ENCODE measurements at regions not wholly inside any gene's neighbourhood (a gene's known extent, or its start where the extent isn't known, plus 50 kb on each side); places are given as distances from the start of the nearest gene placed in this dataset.
A peak's percentile ranks its signal among the peaks of the same experiment; 100 is the strongest.

- no peak for DNase-seq (ENCODE audit: low spot score)
- no peak for ATAC-seq
Measured at GRCh38 chr5:93887678-93888077, 146.3 kb upstream of the POU5F2 start.

- peak; percentile 27 for ATAC-seq
- DNase-seq (ENCODE audit: low spot score): no peak
Measured at GRCh38 chr5:93886917-93887361, 145.5 kb upstream of the POU5F2 start.

- ATAC-seq: peak; percentile 36
- no peak for DNase-seq (ENCODE audit: low spot score)
Measured at GRCh38 chr5:93886098-93886806, 144.9 kb upstream of the POU5F2 start.

GRCh38 chr5:93884254-93884653 is 142.9 kb upstream of the POU5F2 start:
- ATAC-seq (no peak), DNase-seq (ENCODE audit: low spot score) (no peak)

GRCh38 chr5:93883459-93883858 is 142.1 kb upstream of the POU5F2 start:
- ATAC-seq: no peak
- no peak for DNase-seq (ENCODE audit: low spot score)

- no peak for ATAC-seq
Measured at GRCh38 chr5:93875693-93876092, 134.3 kb upstream of the POU5F2 start.

GRCh38 chr5:93874491-93874890 is 133.1 kb upstream of the POU5F2 start:
- ATAC-seq (no peak), DNase-seq (ENCODE audit: low spot score) (no peak)

More at GRCh38 chr5:93875693-93876092, 134.3 kb upstream of the POU5F2 start:
- DNase-seq (ENCODE audit: low spot score): no peak

GRCh38 chr5:93874080-93874479 is 132.7 kb upstream of the POU5F2 start:
- ATAC-seq: no peak
- DNase-seq (ENCODE audit: low spot score): no peak

GRCh38 chr5:93873211-93873736 is 131.9 kb upstream of the POU5F2 start:
- ATAC-seq (no peak), DNase-seq (ENCODE audit: low spot score) (no peak)

GRCh38 chr5:93870649-93871048 is 129.2 kb upstream of the POU5F2 start:
- ATAC-seq: no peak
- DNase-seq (ENCODE audit: low spot score): no peak

GRCh38 chr5:93868851-93869250 is 127.5 kb upstream of the POU5F2 start:
- DNase-seq (ENCODE audit: low spot score) (no peak), ATAC-seq (no peak)

GRCh38 chr5:93850311-93850710 is 108.9 kb upstream of the POU5F2 start:
- ATAC-seq: no peak
- DNase-seq (ENCODE audit: low spot score): no peak

- DNase-seq (ENCODE audit: low spot score): no peak
- no peak for ATAC-seq
Measured at GRCh38 chr5:93845376-93845775, 104.0 kb upstream of the POU5F2 start.

GRCh38 chr5:93831449-93831848 is 90.0 kb upstream of the POU5F2 start:
- no peak for ATAC-seq
- DNase-seq (ENCODE audit: low spot score): no peak

GRCh38 chr5:93830893-93831292 is 89.5 kb upstream of the POU5F2 start:
- no peak for ATAC-seq
- no peak for DNase-seq (ENCODE audit: low spot score)

GRCh38 chr5:93829346-93829745 is 87.9 kb upstream of the POU5F2 start:
- ATAC-seq (no peak), DNase-seq (ENCODE audit: low spot score) (no peak)

- ATAC-seq (no peak), DNase-seq (ENCODE audit: low spot score) (no peak)
Measured at GRCh38 chr5:93821891-93822415, 80.6 kb upstream of the POU5F2 start.

GRCh38 chr5:93819668-93820067 is 78.3 kb upstream of the POU5F2 start:
- no peak for DNase-seq (ENCODE audit: low spot score)
- ATAC-seq: no peak

- ATAC-seq: no peak
- DNase-seq (ENCODE audit: low spot score): no peak
Measured at GRCh38 chr5:93810780-93811179, 69.4 kb upstream of the POU5F2 start.

- no peak for ATAC-seq
- DNase-seq (ENCODE audit: low spot score): no peak
Measured at GRCh38 chr5:93809430-93809829, 68.0 kb upstream of the POU5F2 start.

GRCh38 chr5:93807846-93808245 is 66.4 kb upstream of the POU5F2 start:
- no peak for DNase-seq (ENCODE audit: low spot score)
- ATAC-seq: no peak

GRCh38 chr5:93805616-93806379 is 64.4 kb upstream of the POU5F2 start:
- ATAC-seq (no peak), DNase-seq (ENCODE audit: low spot score) (no peak)

All from left lobe of liver (tissue), 2 donors.